Panc1 (cell line): ENCODE measurements at regions not wholly inside any gene's neighbourhood (a gene's known extent, or its start where the extent isn't known, plus 50 kb on each side); places are given as distances from the start of the nearest gene placed in this dataset.

Experiments
- ATAC-seq: fragments of 200-7000 bp; cut with Tn5 transposase; 2 replicates; pipeline ENCODE4 v1.9.1; 2020; ENCODE audit warnings: mild to moderate bottlenecking, moderate library complexity
- BruUV-seq: library from RNA; stranded (reverse); fragments of 400-500 nt; replicated peaks from 2 replicates; lab custom pipeline; 2021; lab: Mats Ljungman, UMichigan
- CTCF ChIA-PET: fragments of 300-600 bp; sonication (Branson Sonifier 250); formaldehyde crosslinking; loops from one replicate; lab custom pipeline; 2022; ENCODE audit warnings: antibody characterized with exemption; lab: Charles Lee
- POLR2A ChIA-PET: fragments of 300-600 bp; sonication (Branson Sonifier 250); formaldehyde crosslinking; loops from one replicate; lab custom pipeline; 2022; ENCODE audit warnings: antibody characterized with exemption; lab: Charles Lee
- DNase-seq: peaks from one replicate; pipeline ENCODE4 v3.0.0-alpha.2; 2010; ENCODE audit warnings: low read depth, low spot score
- H3K27ac ChIP-seq: 2 replicates; pipeline ENCODE4 v1.5.1; 2011; ENCODE audit warnings: mild to moderate bottlenecking, low read length, inconsistent platforms
- H3K27me3 ChIP-seq: fragments of 200-500 bp; sonication (Bioruptor generic); 2 replicates; pipeline ENCODE4 v1.6.0; 2014; ENCODE audit warnings: low read length, inconsistent platforms; ENCODE audit not compliant: control insufficient read depth, insufficient read depth
- H3K36me3 ChIP-seq: fragments of 200-500 bp; sonication (Bioruptor generic); 2 replicates; pipeline ENCODE4 v1.5.1; 2014; ENCODE audit warnings: inconsistent platforms, mild to moderate bottlenecking, low read length, moderate library complexity; ENCODE audit not compliant: control insufficient read depth, insufficient read depth
- H3K4me1 ChIP-seq: 2 replicates; pipeline ENCODE4 v1.5.1; 2011; ENCODE audit warnings: inconsistent platforms, mild to moderate bottlenecking, low read length, moderate library complexity; ENCODE audit not compliant: control insufficient read depth, insufficient read depth
- H3K4me3 ChIP-seq, 2 experiments: 2 replicates each; pipeline ENCODE4 v1.5.1; 2011 to 2012; ENCODE audit warnings: low read depth in 2 of 2, low read length in 2 of 2, mild to moderate bottlenecking in 2 of 2, inconsistent platforms in 1 of 2, moderate library complexity in 1 of 2
- H3K9me3 ChIP-seq: fragments of 200-500 bp; sonication (Bioruptor generic); 2 replicates; pipeline ENCODE4 v1.5.1; 2014; ENCODE audit warnings: low read depth, mild to moderate bottlenecking, inconsistent platforms, low read length, moderate library complexity; ENCODE audit not compliant: control insufficient read depth, insufficient read depth
- CTCF ChIP-seq: fragments of 450-650 bp; IDR thresholded peaks from 2 replicates; pipeline ENCODE4 v1.5.1; 2017; ENCODE audit warnings: mild to moderate bottlenecking
- POLR2AphosphoS5 ChIP-seq: IDR thresholded peaks from 2 replicates; pipeline ENCODE4 v1.6.1; 2012; ENCODE audit warnings: mild to moderate bottlenecking, low read depth, low read length, moderate library complexity
- SIN3A ChIP-seq: IDR thresholded peaks from 2 replicates; pipeline ENCODE4 v1.6.1; 2012; ENCODE audit warnings: low read depth, mild to moderate bottlenecking, low read length, moderate library complexity, borderline replicate concordance; ENCODE audit not compliant: insufficient read depth
- TCF7L2 ChIP-seq: IDR thresholded peaks from 2 replicates; pipeline ENCODE4 v1.6.1; 2011; ENCODE audit warnings: mild to moderate bottlenecking, low read depth, low read length, inconsistent platforms
- in situ Hi-C: cut with HindIII; loops from 2 replicates; pipeline ENCODE4 v1.10.0; 2016; ENCODE audit warnings: low sequenced_read_pairs, low pct_unique_long_range_greater_than_20kb
- intact Hi-C: fragments of 100-400 bp; cut with micrococcal nuclease; formaldehyde crosslinking; loops from one replicate; pipeline ENCODE4 v1.10.0; 2022; ENCODE audit not compliant: unreplicated experiment
- TF ChIP-seq, protein P1 (sequence below), 2 experiments: IDR thresholded peaks; 2 replicates each; pipeline ENCODE4 v1.6.1; 2011 to 2012; ENCODE audit warnings: low read depth in 2 of 2, control low read depth in 1 of 2, low read length in 1 of 2, mild to moderate bottlenecking in 1 of 2, moderate library complexity in 1 of 2; ENCODE audit not compliant: insufficient read depth in 1 of 2

GRCh38 chr5:66413931-66414330, 182.3 kb upstream of the MAST4 start:
- H3K9me3 ChIP-seq = no peaks in the 10 kb centered on the region
- POLR2A ChIA-PET = no interaction called here
- TF ChIP-seq CTCF = no peak
- TF ChIP-seq SIN3A = no peak
- TF ChIP-seq, protein P1, sequence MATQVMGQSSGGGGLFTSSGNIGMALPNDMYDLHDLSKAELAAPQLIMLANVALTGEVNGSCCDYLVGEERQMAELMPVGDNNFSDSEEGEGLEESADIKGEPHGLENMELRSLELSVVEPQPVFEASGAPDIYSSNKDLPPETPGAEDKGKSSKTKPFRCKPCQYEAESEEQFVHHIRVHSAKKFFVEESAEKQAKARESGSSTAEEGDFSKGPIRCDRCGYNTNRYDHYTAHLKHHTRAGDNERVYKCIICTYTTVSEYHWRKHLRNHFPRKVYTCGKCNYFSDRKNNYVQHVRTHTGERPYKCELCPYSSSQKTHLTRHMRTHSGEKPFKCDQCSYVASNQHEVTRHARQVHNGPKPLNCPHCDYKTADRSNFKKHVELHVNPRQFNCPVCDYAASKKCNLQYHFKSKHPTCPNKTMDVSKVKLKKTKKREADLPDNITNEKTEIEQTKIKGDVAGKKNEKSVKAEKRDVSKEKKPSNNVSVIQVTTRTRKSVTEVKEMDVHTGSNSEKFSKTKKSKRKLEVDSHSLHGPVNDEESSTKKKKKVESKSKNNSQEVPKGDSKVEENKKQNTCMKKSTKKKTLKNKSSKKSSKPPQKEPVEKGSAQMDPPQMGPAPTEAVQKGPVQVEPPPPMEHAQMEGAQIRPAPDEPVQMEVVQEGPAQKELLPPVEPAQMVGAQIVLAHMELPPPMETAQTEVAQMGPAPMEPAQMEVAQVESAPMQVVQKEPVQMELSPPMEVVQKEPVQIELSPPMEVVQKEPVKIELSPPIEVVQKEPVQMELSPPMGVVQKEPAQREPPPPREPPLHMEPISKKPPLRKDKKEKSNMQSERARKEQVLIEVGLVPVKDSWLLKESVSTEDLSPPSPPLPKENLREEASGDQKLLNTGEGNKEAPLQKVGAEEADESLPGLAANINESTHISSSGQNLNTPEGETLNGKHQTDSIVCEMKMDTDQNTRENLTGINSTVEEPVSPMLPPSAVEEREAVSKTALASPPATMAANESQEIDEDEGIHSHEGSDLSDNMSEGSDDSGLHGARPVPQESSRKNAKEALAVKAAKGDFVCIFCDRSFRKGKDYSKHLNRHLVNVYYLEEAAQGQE (IDR thresholded peaks at IDR 0.05; ENCODE audit: insufficient read depth in 1 of 2, low read depth in 2 of 2, low read length in 1 of 2) = no peak
- DNase-seq (no peak), ATAC-seq (no peak)
- intact Hi-C loops (no loop called here), in situ Hi-C loops (no loop called here)
- H3K36me3 ChIP-seq = no peaks in the 10 kb centered on the region
- H3K4me1 ChIP-seq = no peaks in the 10 kb centered on the region
- no TSS peak for BruUV-seq
- no peak overlapping the region for H3K4me3 ChIP-seq
- no peak overlapping the region for H3K27ac ChIP-seq
- CTCF ChIA-PET = no interaction called here
- no peaks in the 10 kb centered on the region for H3K27me3 ChIP-seq

- DNase-seq = no peak
- no TSS peak for BruUV-seq
- H3K27me3 ChIP-seq = no peaks in the 10 kb centered on the region
- CTCF ChIA-PET = no interaction called here
- H3K4me1 ChIP-seq = no peaks in the 10 kb centered on the region
- no peaks in the 10 kb centered on the region for H3K9me3 ChIP-seq
- POLR2A ChIA-PET = no interaction called here
- in situ Hi-C loops = no loop called here
- H3K36me3 ChIP-seq = no peaks in the 10 kb centered on the region
- no peak overlapping the region for H3K27ac ChIP-seq
- ATAC-seq = no peak
- no peak overlapping the region for H3K4me3 ChIP-seq
- intact Hi-C loops = no loop called here
- no peak for TF ChIP-seq CTCF
- TF ChIP-seq POLR2AphosphoS5 = no peak
- no peak for TF ChIP-seq TCF7L2
- TF ChIP-seq, protein P1 (IDR thresholded peaks at IDR 0.05; ENCODE audit: insufficient read depth in 1 of 2, low read depth in 2 of 2, low read length in 1 of 2) = no peak
- TF ChIP-seq SIN3A = no peak
Measured at GRCh38 chr5:66415208-66415607, 181.0 kb upstream of the MAST4 start.
